Frontal cortex (tissue), 3 donors: ENCODE measurements at regions not wholly inside any gene's neighbourhood (a gene's known extent, or its start where the extent isn't known, plus 50 kb on each side); places are given as distances from the start of the nearest gene placed in this dataset.
A peak's percentile ranks its signal among the peaks of the same experiment; 100 is the strongest.

Experiments
- DNase-seq, 2 donors: peaks; one replicate each; pipeline ENCODE4 v3.0.0; 2012; ENCODE audit warnings: low spot score in 2 of 2
- FAIRE-seq: peaks from 2 replicates; lab custom pipeline; 2012; peaks lifted over from hg19 to GRCh38; lab: Jason Lieb, UNC
- donor health status: control.
- donor health status: control.
- donor health status: control.

DNA sequence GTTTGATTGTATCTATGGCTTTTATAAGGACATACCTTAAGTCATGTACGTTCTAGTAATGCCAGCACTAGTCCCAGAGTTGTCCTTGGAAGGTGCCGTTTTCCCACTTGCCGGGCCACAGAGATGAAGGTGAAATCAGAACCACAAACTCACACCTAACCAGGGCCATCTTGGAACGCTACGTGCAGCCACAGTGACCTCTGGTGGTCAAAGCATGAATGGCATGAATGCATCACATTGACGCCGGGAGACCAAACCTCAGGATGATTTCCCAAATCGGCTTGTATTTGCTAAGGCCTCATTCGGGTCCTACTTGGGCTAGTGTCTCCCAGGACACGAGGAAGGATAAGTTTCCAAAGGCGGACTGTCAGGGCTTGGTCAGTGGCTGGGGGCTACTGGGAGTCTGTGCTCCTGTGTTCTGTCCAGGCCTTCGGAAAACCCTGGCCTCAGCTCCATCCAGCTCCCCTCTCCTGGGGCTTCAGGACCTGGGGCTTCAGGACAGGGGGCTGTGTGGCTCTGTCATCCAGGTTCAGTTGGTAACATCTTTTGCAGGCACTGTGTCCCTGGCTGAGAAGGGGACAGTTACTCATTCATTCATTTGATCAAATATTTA is 260.5 kb downstream of the PRDM2 start:
- DNase-seq, result peak; percentile 22 to 66
- no peak for FAIRE-seq

DNA sequence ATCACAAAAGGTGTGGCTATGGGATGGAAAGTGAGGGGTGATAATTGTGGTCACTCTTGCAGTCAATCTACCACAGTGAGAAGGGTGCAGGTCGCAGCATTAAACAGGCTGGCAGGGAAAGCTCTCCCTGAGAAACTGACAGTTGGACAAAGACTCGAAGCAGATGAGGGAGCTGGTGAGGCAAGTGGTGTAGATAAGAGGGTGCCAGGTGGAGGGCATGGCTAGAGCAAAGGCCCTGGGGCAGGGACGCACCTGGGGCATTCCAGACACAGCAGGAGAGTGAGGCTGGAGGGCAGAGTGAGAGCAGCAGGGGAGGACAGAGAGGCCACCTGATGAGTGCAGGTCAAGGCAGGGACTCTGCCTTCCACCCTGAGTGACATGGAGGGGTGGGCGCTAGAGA is 264.8 kb downstream of the PRDM2 start:
- FAIRE-seq (no peak), DNase-seq (no peak)

DNA sequence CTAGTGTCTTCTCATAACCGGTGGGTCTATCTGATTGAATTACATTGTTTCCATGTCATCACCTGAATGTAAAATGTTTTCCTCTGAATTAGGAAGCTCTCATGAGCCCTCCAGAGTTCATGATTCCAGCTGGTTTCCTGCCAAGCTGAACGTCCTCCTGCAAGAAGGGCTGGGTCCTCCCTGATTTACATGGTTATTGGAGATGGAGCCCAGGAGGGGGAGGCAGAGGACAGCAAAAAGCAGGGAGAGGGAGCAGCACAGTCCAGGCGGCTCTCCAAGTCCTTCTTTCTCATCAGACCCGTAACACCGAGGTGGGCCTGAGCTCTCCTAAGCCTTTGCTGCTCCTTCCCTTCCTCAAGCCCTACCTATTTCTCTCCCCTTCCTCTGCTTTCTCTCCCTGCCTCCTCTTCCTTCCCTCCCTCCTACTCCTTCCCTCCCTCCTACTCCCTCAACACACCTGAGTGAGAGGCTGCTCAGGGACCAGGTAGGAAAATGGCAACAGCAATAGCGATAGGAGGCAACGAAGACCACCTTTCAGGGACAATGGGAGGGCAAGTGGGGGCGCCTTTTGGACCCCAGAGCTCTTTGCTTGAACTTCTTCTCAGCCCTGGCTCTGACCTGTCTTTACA is 265.9 kb downstream of the PRDM2 start:
- DNase-seq (peak; percentile 28 to 61), FAIRE-seq (no peak)

DNA sequence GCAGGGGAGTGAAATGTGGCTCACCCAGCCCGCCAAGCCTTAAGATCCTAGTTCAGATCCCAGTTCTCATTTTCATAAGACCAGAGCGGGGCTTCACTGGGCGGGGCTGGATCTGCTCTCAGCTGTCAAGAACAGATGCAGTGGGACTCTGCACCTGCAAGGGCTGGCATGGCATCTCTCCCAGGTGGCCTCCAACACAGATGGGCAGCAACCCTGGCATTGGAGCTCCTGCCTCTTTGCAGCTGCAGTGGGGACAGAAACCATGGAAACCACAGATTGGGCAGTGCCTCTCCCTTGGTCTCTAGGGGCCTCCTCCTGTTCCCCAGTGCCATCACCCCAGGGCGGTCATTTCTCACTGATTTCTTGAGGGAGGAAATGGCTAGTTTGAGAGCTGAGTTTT is 267.7 kb downstream of the PRDM2 start:
- DNase-seq (no peak), FAIRE-seq (no peak)

DNA sequence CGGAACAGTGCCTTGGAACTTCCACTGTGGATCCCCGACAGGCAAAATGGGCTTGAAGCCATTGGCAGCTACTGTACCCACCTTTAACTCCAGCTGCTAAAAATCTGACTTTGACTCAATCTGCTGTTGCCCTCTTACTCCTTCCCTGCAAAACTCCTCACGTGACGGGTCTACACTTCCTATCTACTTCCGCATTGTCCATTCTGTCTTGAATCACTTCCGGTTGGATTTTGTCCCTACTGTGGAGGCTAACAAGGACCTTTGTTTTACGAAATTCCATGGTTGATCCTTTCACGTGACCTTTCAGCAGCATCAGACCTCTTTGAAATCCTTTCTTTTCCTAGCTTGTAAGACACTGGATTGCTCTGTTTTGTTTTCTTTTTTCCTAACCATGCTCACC is 268.4 kb downstream of the PRDM2 start:
- no peak for FAIRE-seq

DNA sequence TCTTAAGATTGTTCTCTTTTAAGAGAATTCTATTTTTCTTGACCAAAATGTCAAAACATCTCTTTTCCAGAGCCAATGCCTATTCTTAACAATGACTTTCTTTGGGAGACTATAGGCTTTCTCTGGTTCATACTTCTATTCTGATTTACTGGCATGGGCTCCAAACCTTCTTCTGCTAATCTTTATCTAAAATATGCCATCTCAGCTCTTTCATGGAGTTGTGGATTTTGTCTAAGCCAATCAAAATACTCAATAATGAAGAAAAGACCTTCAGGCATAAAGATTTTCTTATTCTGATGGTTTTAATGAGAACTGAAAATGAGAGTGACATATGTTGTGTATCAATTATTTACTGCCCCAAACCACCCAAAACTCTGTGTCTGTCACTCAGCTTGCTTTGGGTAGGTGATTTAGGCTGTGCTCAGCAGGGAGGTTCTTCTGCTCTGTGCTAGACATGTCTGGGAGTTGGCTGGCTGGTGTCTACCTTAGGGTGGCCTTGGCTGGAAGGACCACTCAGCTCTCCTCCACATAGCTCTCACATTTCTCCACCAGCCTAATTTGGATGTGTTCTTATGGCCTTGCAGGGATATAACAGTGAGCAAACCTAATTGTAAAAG is 270.8 kb downstream of the PRDM2 start:
- no peak for DNase-seq
- FAIRE-seq, result no peak

More for the DNA sequence above, 268.4 kb downstream of the PRDM2 start:
- DNase-seq, result no peak

DNA sequence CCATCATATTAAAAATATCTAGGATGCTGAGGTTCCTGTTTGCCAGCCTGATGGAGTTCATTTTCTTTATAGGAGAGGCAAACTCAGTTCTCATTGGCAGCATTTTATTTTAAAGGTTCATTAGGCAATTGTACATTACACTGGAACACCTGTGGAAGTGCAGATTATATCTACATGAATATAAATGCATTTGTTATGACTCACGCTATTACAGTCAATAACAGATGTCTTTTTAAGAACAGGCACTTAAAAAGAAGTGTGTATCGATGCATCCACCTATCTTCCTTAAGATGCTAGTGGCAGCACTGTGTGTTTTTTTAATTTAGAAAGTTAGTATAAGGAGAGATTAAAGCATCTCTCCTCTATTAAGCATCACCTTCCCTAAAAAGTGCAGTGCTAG is 276.5 kb downstream of the PRDM2 start:
- FAIRE-seq, result no peak
- no peak for DNase-seq

DNA sequence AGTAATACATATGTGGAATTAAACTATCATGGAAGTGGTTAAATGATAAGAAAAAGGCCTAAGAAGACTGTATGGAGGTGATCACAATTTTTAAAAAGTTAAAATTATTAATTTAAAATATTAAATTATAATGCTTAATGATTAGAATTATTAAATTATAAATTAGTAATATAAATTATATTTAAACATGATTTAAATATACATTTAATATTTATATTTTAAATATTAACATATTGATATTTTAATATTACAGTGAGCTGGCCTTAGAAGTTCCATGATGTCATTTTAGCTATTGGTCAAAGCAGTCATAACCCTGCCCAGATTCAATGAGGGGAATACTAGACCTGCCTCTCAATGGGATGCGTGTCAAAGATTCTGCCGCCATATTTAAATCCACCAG is 281.2 kb downstream of the PRDM2 start:
- DNase-seq (no peak), FAIRE-seq (peak; percentile 95)

DNA sequence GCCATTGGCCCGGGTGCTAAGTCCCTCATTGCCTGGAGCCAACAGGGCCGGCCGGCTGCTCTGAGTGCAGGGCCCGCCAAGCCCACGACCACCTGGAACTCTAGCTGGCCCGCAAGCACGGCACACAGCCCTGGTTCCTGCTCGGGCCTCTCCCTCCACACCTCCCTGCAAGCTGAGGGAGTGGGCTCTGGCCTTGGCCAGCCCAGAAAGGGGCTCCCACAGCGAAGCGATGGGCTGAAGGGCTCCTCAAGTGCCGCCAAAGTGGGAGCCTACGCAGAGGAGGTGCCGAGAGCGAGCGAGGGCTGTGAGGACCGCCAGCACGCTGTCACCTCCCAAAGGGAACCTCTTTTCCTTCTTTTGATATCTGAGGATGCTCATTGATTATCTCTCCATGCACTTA is 283.4 kb downstream of the PRDM2 start:
- DNase-seq (no peak), FAIRE-seq (no peak)

DNA sequence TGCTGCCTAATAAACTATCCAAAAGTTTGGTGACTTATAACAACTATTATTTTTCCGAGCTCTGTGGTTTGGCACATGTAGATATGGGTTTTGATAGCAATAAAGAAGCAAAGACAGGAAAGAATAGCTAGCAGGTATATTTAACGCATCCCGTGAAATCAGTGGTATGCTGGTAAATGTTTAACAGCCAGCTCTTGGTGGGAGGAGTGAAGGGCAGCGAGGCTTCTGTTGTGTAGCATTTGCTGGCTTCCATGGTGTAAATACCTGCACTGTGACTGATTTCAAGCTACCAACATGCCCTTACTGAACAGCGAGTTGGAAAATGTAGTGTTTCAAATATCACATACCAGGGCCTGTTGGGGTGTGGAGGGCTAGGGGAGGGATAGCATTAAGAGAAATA is 291.0 kb downstream of the PRDM2 start:
- FAIRE-seq (no peak), DNase-seq (no peak)

DNA sequence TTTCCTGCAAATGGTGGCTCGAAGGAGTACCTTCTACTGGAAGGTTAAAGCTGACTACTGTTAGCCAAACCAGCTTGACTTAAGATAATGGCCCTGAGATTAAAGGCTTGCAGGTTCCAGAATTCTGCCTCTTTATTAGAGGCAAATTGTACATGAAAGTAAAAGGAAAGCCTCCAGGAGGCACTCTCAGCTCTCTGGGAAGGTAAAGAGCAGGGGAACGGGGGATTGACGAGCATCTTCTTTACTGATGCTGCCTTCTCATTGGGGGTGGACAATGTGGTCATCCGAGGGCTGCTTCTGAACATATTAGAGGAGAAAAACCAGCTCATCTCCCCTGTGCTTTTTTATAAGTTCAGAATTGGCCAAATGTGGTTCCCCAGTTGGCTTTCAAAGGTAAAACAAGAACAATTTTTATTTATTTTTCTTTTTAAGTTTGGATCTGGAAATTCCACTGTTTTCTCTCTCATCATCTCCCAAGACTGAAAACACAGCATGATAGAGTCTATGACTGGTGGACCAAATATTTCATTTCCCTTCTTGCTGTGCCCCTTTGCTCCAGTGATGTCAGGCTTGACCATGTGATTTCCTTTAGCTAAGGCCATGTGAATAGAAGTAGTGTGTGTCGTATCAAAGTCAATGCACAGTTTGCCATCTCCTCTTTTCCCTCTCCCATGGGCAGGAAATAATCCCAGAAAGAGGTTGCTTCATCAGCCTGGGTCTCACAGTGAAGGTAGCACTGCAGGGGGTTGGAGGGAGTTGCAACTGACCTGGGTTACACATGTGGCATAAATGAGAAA is 292.7 kb downstream of the PRDM2 start:
- DNase-seq (no peak), FAIRE-seq (no peak)

DNA sequence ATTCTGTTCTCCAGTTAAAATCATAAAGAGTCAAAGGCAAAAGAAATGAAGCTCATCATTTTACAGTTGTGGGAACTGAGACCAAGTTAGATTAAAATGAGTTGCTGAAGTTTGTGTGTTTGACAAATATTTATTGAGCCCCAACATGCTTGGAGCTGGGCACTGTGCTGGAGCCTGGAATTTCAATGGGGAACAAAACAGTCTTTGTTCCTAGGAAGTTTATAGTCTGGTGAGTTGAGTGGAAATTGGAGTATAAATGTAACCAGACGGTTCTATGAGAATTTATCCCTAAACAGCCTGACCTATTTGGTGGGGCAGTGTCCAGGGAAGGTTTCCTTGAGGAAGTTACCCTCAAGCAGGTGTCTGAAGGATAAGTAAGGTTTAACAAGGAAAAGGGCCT is 294.4 kb downstream of the PRDM2 start:
- DNase-seq (no peak), FAIRE-seq (no peak)

DNA sequence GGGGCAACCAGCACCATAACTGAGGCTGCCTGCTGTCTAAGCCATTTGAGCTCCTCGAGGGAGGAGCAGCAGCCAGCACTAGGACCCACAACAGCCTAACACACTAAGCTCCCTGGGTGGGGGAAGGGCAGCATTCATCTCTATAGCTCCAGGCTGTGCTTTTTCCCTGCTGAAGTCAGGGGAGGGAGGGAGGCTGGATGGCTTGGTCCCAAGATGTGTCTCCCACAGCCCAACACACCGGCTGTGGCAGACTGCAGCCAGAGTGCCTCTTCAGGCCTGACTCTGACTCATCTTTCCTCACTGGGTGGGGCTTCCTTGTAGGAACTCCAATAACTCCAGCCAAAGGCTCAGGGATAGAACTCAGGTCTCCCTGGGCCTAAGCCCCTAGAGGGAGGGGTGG is 296.3 kb downstream of the PRDM2 start:
- FAIRE-seq (no peak), DNase-seq (no peak)

DNA sequence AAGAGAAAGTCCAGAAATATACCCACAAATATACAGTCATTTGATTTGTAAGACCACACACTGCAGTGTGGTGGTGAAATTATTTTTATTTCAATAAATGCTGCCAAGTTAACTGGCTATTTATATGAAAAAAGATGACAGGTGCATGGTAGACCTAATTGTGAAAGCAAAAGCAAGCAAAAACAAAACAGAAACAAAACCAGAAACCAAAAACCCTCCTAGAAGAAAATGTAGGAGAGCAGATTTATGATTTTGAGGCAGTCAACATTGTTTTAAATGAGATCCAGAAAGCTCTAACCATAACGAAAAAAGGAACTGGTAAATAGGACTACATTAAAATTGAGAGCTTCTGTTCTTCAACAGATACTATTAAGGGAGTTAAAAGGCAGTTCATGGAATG is 303.6 kb downstream of the PRDM2 start:
- FAIRE-seq, result no peak
- no peak for DNase-seq

DNA sequence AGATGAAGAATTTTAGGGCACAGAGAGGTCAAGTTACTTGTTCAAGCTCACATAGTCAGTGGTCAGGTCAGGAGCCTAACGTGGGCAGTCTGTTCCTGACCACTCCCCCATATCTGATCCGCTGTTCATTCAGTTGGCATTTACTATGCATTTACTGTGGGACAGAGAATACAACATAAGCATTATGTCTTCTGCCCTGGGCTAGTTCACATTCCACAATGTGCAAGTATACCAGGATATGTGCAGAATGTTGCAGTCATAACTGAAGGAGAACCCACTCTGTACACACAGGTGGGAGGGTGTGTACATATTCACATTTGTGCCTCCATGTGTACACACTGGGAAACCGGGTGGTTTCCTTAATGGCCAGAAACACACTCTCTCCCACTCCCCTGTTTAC is 309.6 kb downstream of the PRDM2 start:
- DNase-seq (no peak), FAIRE-seq (no peak)

DNA sequence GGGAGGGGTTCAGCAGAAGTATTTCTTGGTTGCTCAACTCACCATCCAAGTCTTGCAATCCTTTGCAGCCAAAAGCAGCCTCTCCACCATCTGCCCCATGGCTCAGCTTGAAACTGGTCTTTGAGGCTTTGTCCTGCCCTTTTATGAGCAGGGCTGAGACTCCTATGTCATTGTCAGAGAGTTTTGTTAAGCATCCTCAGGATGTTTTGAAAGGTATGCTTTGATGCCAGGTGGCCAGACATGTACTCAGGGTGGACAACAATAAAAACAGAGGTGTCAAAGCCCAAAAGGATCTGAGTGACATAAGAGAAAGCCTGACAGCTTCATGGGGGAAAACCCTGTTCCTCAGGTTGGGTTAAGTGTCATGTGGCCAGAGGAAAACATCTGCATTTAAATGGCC is 310.5 kb downstream of the PRDM2 start:
- FAIRE-seq (no peak), DNase-seq (no peak)

DNA sequence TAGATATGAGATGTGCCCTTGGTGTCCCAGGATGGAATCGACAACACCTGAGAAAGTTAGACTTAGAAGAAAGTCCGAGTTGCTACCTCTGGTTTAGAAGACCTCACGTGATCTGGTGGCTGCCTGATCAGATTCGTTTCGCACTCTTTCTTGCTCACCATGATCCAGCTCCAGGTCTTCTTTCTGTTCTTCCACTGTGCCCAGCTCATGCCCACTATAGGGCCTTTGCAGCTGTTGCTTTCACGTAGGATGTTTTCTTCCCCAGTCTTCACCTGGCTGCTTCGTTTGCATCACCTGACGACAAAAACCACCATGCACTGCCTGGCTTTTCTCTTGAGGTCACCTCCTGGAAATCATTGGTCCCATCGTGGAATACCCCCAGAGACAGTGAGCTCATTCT is 311.1 kb downstream of the PRDM2 start:
- DNase-seq (no peak), FAIRE-seq (no peak)

DNA sequence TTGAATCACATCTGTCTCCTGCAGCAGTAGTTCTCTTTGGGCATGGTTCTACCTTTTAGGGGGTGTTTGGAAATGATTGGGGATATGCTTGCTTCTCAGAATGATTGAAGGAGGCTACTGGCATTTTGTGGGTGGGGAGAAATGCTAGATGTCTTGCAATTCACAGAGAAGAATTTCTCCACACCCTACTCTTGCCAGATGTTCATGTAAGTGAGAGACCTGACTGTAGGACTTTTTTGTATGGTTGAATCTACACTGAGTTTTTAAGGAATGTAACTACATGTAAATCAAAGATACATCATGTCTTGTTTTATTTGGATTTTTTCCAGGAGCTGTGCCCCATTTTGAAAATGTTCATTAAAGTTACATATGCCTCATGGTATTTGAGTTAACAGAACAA is 311.9 kb downstream of the PRDM2 start:
- DNase-seq (no peak), FAIRE-seq (no peak)

DNA sequence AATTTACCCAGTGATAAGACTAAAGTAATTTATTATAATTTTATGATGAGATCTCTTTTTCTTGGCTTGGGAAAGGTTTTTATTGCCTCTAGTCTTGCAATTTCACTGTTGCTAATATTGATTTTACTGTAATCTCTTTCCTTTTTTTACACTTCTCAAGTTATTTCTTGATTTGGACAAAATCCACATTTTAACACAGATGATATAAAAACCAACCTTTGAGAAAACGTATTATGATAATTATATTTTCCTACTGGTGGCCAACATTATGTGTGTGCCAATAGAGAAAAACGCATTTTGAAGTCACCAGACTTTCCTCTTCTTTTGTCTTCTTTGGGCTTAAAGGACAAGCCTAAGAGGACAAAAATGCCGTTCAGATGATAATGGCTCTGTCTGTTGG is 314.9 kb downstream of the PRDM2 start:
- no peak for FAIRE-seq
- no peak for DNase-seq

DNA sequence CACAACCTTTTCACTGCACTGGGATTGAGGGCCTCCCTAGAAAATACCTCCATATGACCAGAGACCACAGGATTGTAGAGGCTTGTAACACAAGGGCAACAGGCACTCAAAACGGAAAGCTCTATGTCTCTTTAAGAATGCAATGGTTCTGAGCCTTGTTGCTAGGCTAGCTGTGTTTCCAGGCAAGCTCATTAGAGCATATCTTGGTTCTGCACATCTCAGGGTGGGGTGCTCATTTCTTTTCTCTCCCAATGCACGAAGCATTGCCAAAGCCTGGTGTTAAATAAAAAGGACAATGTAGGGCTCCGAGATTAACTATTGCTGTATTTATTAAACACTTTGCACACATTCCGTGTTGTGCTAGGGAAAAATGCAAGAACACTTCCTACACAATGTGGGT is 315.9 kb downstream of the PRDM2 start:
- DNase-seq (no peak), FAIRE-seq (no peak)

DNA sequence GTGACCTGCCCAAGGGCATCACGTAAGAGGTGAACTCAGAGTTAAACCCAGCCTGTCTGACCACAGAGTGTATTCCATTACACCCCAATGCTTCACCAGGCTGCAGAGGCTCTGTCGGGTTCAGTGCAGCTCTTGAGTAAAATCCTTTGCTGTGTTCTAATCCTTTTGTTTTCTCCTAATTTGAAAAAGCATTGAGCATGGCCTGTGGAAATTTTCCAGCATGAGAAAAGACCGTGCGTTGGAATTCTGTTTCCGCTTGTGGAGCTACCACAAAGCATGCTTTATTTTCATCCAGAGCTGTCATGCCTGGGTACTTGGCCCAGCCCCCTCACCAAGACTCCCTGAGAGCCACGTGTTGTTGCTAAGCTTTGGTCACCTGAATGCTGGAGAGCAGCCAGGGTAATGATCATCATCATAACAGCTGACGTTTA is 317.6 kb downstream of the PRDM2 start:
- FAIRE-seq, result no peak
- no peak for DNase-seq
